ENCODE measurements at regions not wholly inside any gene's neighbourhood (a gene's known extent, or its start where the extent isn't known, plus 50 kb on each side); places are given as distances from the start of the nearest gene placed in this dataset.

GRCh38 chr7:26091933-26092332 is 60.1 kb upstream of the NFE2L3 start:
- H3K36me3 ChIP-seq (ENCODE audit: control insufficient read depth, insufficient read depth, low read length) = no peaks in the 10 kb centered on the region
- no peak for TF ChIP-seq CTCF (IDR thresholded peaks at IDR 0.05)

GRCh38 chr7:26093023-26093422 is 59.0 kb upstream of the NFE2L3 start:
- Histone ChIP-seq H2AFZ (no peak overlapping the region), H3K4me3 (ENCODE audit: low read depth, low read length) (no peak overlapping the region), H3K27me3 (ENCODE audit: control insufficient read depth, insufficient read depth, low read length) (no peaks in the 10 kb centered on the region), H3K9me3 (ENCODE audit: control insufficient read depth, low read length) (no peaks in the 10 kb centered on the region), H3K9ac (no peak overlapping the region), H3K4me2 (ENCODE audit: low read length) (no peak overlapping the region), H3K36me3 (ENCODE audit: control insufficient read depth, insufficient read depth, low read length) (no peaks in the 10 kb centered on the region), H3K27ac (no peak overlapping the region), H3K79me2 (no peaks in the 10 kb centered on the region), H3K4me1 (no peaks in the 10 kb centered on the region)
- TF ChIP-seq CTCF (IDR thresholded peaks at IDR 0.05) = no peak

More at GRCh38 chr7:26091933-26092332, 60.1 kb upstream of the NFE2L3 start:
- H3K79me2 ChIP-seq = no peaks in the 10 kb centered on the region
- no peak overlapping the region for H2AFZ ChIP-seq
- H3K4me3 ChIP-seq (ENCODE audit: low read depth, low read length) = no peak overlapping the region
- H3K4me2 ChIP-seq (ENCODE audit: low read length) = no peak overlapping the region
- H3K27ac ChIP-seq = no peak overlapping the region
- H3K9ac ChIP-seq = no peak overlapping the region
- no peaks in the 10 kb centered on the region for H3K27me3 ChIP-seq (ENCODE audit: control insufficient read depth, insufficient read depth, low read length)
- no peaks in the 10 kb centered on the region for H3K4me1 ChIP-seq
- no peaks in the 10 kb centered on the region for H3K9me3 ChIP-seq (ENCODE audit: control insufficient read depth, low read length)

- H3K79me2 ChIP-seq = no peaks in the 10 kb centered on the region
- H3K27ac ChIP-seq = no peak overlapping the region
- no peaks in the 10 kb centered on the region for H3K36me3 ChIP-seq (ENCODE audit: control insufficient read depth, insufficient read depth, low read length)
- no peak overlapping the region for H3K9ac ChIP-seq
- no peaks in the 10 kb centered on the region for H3K9me3 ChIP-seq (ENCODE audit: control insufficient read depth, low read length)
- no peak overlapping the region for H2AFZ ChIP-seq
- no peaks in the 10 kb centered on the region for H3K4me1 ChIP-seq
- H3K4me3 ChIP-seq (ENCODE audit: low read depth, low read length) = no peak overlapping the region
- TF ChIP-seq CTCF (IDR thresholded peaks at IDR 0.05) = no peak
- no peaks in the 10 kb centered on the region for H3K27me3 ChIP-seq (ENCODE audit: control insufficient read depth, insufficient read depth, low read length)
- H3K4me2 ChIP-seq (ENCODE audit: low read length) = no peak overlapping the region
Observed at GRCh38 chr7:26096136-26096535, 55.9 kb upstream of the NFE2L3 start.

- H3K4me3 ChIP-seq (ENCODE audit: low read depth, low read length) = no peak overlapping the region
- no peak overlapping the region for H3K27ac ChIP-seq
- no peak overlapping the region for H3K4me2 ChIP-seq (ENCODE audit: low read length)
- H3K4me1 ChIP-seq = no peaks in the 10 kb centered on the region
- H3K27me3 ChIP-seq (ENCODE audit: control insufficient read depth, insufficient read depth, low read length) = no peaks in the 10 kb centered on the region
- TF ChIP-seq CTCF (IDR thresholded peaks at IDR 0.05) = no peak
- no peaks in the 10 kb centered on the region for H3K36me3 ChIP-seq (ENCODE audit: control insufficient read depth, insufficient read depth, low read length)
- H3K79me2 ChIP-seq = no peaks in the 10 kb centered on the region
- no peaks in the 10 kb centered on the region for H3K9me3 ChIP-seq (ENCODE audit: control insufficient read depth, low read length)
- no peak overlapping the region for H3K9ac ChIP-seq
- no peak overlapping the region for H2AFZ ChIP-seq
Observed at GRCh38 chr7:26097837-26098668, 53.9 kb upstream of the NFE2L3 start.

GRCh38 chr7:26099236-26099635 is 52.8 kb upstream of the NFE2L3 start:
- H3K27me3 ChIP-seq (ENCODE audit: control insufficient read depth, insufficient read depth, low read length) = no peaks in the 10 kb centered on the region
- H3K4me2 ChIP-seq (ENCODE audit: low read length) = no peak overlapping the region
- H3K9me3 ChIP-seq (ENCODE audit: control insufficient read depth, low read length) = no peaks in the 10 kb centered on the region
- no peaks in the 10 kb centered on the region for H3K79me2 ChIP-seq
- H3K9ac ChIP-seq = no peak overlapping the region
- H2AFZ ChIP-seq = no peak overlapping the region
- no peaks in the 10 kb centered on the region for H3K4me1 ChIP-seq
- no peak overlapping the region for H3K27ac ChIP-seq
- H3K36me3 ChIP-seq (ENCODE audit: control insufficient read depth, insufficient read depth, low read length) = no peaks in the 10 kb centered on the region
- H3K4me3 ChIP-seq (ENCODE audit: low read depth, low read length) = no peak overlapping the region
- no peak for TF ChIP-seq CTCF (IDR thresholded peaks at IDR 0.05)
